Cerebellar cortex (tissue), 1 donor: ENCODE measurements at regions not wholly inside any gene's neighbourhood (a gene's known extent, or its start where the extent isn't known, plus 50 kb on each side); places are given as distances from the start of the nearest gene placed in this dataset.
"Not testable (repeated sequence)": the region's sequence is repeated elsewhere in the genome, so short reads cannot be mapped to it uniquely, and the experiment has no call there.

Experiments used
- DNase-seq: peaks from one replicate; pipeline ENCODE4 v3.0.0-alpha.2; 2015; ENCODE audit warnings: low spot score

DNA sequence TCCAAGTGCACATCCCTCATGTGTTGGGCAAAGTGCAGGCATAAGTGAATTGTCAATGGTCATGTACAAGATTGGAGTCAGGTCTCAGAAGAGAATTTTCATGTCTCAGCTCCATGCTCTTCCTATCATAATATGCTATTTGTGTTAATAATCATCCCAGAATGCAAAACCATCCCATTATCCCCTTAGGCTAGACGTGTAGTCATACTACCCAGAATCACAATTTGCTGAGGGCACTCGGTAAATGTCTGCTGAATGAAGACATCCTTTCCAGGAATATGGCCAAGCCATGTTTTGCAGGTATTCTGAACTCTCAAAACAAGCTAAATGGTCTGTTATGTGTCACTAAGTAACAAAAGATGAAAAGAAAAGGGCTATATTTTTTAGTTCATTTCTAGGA, 263.8 kb downstream of the RAD51AP2 start:
- no peak for DNase-seq

DNA sequence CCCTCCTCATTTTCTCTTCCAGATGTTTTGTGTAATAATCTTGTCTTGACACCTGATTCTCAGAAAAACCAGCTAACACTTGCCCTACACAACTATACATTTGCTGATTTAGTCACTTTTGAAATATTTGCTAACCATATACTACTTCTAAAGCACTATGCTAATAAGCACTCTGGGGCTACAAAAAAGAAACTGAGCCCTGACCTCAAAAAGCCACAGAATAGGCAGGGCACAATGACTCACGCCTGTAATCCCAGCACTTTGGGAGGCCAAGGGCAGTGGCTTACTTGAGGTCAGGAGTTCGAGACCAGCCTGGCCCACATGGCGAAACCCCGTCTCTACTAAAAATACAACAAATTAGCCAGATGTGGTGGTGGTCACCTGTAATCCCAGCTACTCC, 266.0 kb downstream of the RAD51AP2 start:
- DNase-seq = no peak

DNA sequence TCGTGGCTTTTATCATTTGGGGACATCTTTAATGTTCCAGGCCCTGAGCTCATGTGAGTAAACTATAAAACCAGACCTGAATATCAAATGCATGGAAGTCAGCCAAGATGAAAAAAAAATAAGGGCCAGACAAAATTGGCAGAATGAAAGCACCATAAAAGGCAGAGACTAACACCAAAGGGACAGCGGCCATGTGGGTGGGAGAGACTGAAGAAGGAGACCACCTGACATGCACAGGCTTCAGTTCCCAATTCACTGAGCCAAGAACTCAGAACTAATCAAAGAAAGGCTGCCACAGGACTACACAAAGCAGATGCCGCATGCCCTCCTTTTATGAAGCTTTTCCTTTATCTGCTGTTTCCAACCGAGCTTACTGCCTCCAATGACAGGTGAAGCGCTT, 267.1 kb downstream of the RAD51AP2 start:
- no peak for DNase-seq

DNA sequence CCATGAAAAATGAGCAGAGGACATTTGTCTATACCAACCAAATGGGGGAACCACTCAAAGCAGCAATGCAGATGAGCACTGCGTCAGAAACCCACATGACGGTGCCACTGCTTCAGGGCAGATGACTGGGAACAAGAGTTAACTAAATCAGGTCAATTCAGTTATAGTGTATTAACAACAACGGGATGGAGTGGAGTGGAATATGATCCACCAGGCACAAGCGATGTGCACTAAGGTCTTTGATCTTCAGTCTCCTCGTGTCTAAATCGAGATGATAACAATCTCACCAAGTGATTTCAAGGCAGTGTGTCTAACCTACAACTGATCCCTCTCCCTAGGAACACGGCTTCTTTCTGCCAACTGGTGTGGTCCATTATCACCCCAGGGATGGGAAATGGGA, 269.0 kb downstream of the RAD51AP2 start:
- DNase-seq = no peak

DNA sequence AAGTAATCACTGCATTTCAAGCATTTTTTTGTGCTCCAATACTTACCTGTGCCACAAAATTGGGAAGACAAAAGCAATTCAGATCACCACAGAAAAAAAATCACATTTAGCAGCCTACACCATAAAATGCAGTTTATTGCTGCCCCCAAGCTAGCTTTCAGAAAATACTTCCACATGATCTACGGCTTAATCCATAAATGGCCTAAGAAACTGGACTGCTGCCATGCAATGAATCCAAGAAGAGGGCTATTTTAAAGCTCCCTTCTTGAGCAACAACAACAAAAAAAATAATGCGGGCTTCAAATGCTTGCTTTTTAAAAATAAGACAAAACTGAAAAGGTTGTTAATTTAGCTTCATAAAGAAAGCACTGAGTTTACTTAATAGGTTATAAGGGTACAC, 272.3 kb downstream of the RAD51AP2 start:
- DNase-seq = no peak

DNA sequence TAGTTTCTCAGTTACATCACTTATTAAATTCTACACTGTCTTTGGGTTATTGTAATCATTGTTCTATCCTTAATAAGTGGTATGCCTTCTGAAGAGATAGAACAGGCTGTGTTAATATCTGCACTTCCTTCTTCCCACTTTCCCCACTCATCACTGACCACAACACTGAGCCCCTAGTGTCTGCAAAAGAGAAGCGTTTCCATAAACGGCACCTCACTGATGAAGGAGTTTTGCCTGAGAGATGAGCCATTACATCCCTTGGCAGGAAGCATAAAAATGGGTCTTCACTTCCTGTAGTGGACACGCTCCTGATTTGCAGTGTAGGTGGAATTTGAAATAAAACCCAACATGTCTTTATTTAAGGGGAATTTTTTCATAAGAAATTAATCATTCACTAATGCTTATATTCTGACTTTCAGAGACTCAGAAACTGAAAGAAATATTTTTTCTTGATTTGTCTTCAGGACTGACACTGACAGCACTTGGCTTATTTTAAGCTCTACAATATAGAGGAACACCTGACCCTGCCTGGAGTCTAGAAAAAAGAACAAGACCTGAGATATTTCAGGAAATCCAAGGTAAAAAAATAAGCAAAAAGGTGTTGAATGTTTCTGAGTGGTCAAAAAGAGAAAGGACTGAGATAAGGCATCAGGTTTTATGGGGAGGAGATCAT, 275.3 kb downstream of the RAD51AP2 start:
- no peak for DNase-seq

DNA sequence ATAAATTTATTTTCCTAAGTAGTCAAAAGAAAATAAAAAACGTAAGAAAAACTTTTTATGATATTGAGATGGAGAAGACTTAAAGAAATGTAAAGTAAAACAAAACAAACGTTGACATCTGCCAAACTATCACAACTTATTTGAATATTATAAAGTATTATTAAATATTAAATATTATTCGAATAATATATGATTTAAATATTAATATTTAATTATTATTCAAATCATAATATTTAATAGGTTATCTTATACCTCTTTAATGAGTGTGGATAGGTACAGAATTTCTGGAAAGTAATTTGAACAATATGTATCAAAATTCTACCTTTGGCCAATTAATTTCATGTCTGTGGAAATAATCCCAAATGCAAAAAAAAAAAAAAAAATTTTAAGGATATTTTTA, 278.7 kb downstream of the RAD51AP2 start:
- DNase-seq = no peak

DNA sequence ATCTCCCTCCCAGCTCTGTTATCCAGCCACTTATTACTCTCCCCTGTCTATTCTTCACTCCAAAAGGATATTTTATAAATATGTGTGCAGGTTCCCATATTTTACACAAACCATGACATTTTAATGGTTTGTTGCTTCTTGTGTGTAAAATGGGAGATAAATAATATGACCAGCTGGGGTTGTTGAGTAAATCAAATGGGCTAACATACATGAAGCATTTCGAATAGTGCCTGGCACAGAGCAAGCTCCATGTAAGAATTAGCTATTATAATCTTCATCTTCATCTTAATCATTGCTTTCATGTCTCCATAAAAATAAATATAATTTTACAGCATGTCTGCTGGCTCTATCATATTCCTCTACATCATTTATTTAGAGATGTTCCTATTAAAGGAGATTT, 283.1 kb downstream of the RAD51AP2 start:
- no peak for DNase-seq

DNA sequence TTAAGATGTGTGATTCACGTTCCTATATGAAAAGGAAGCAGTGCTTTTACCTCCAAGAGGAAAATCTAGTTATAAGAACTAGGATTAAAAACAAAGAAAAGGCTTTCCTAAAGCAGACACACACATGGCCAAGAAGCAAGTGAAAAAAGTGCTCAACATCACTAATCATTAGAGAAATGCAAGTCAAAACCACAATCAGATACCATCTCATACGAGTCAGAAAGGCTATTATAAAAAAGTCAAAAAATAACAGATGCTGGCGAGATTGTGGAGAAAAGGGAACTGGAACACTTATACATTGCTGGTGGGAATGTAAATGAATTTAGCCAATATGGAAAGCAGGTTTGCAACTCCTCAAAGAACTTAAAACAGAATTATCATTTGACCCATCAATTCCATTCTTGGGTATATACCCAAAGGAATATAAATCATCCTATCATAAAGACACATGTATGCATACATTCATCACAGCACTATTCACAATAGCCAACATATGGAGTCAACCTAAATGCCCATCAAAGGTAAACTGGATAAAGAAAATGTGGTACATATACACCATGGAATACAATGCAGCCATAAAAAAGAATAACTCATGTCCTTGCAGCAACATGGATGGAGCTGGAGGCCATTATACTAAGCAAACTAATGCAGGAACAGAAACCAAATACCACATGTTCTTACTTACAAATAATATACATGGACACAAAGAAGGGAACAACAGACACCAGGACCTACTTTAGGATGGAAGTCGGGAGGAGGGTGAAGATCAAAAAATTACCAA, 285.3 kb downstream of the RAD51AP2 start:
- DNase-seq = no peak

DNA sequence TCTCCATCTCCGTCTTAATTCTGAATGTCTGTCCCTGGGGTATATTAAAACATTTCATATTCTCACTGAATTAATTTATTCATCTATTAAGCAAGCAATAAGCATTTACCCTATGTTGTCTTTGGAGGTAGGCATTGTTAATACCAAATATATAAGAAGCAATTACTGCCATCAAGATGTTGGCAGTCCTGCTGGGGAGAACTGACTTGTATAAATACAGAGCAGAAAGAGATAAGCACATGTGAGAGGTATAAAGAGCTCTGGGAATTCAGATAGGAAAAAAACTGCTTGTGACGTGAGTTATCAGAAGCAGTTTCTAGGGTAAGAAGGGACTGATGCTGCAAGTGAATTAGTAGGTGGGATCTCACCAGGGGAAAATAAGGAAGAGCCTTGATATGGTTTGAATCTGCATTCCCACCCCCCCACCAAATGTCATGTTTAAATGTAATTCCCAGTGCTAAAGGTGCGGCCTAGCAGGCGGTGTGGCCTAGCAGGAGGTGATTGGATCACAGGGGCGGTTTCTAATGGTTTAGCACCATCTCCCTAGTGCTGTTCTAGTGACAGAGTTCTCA, 286.8 kb downstream of the RAD51AP2 start:
- no peak for DNase-seq

DNA sequence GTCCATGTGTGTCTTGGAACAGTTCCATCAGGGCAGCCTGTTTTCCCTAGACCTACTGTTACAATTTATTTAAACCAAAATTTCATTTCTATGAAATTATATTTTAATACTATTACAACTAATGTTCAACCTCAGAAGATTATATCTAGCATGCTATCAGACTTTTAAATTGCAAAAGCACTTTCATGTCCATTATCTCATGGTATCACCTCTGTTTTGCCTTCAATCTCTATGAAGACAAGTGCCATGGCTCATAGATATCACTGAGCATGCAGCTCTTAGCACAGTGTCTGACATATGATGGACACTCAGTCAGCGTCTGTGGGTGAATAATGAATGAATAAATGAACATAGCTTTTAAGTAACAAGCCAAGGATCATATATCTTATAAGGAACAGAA, 288.8 kb downstream of the RAD51AP2 start:
- no peak for DNase-seq

DNA sequence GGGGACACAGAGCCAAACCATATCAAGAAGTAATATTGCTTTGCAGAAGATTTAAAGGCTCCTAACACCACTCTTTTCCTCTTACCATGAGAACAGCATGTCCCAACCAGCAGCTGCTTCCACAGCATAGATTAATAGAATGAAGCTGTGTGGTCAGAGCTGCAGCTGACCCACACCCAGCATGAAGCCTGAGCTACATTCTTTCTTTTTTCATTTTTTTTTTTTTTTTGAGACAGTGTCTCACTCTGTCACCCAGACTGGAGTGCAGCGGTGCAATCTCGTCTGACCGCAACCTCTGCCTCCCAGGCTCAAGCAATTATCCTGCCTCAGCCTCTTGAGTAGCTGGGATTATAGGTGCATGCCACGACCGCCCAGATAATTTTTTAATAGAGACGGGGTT, 289.8 kb downstream of the RAD51AP2 start:
- DNase-seq = no peak

DNA sequence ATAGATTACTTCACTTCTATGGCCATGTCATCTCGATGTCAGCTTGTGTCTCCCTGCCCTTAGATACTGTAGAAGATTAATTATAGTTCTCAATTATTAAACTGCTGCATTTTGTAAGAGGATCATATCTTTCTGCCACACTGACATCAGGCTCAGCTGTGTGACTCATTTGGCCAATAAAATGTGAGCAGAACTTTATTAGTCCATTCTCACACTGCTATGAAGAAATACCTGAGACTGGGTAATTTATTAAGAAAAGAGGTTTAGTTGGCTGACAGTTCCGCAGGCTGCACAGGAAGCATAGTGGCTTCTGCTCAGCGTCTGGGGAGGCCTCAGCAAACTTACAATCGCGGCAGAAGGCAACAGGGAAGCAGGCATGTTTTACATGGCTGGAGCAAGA, 290.4 kb downstream of the RAD51AP2 start:
- DNase-seq = no peak

DNA sequence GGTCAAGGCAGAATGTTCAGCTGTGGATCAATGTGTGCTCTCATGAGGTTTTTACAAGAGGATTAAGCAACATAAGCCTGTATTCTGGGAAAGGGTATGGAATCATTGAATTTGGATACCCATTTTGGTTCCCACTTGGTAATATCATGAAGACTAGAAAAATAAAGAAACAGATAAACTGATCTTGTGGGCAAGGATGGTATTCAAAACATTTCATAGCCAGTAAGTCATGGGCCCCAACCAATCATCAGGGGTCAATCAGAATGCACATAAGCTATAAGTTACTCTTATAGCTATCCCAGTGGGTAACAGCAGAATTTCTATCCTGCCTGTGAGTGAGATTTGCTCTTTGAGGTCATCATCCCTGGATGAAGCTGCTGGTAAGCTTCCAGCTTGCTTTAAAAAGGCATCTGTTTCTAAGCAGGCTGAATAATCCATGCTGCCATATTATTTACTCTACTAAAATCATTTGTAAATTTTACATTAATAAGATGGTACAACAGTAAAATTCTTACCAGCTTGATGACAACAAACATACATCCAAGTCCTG, 291.2 kb downstream of the RAD51AP2 start:
- peak; percentile 33 for DNase-seq

DNA sequence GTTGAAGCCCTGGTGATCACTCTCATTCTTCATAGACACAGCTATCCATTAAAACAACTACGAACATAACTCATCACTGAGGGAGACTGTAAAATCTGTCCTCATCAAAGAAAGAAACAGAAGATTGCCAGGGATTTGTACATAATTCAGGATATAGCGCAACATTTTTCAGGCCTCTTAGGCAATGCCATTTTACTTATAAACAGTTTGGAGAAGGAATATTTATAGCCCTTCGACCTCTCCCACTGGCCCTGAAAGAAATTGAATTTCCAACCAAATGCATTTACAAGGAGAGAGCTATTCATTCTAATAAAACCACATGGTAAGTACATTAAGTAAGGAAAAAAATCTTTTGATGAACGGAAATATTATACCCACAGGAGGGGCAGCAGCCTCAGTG, 295.0 kb downstream of the RAD51AP2 start:
- DNase-seq = no peak

DNA sequence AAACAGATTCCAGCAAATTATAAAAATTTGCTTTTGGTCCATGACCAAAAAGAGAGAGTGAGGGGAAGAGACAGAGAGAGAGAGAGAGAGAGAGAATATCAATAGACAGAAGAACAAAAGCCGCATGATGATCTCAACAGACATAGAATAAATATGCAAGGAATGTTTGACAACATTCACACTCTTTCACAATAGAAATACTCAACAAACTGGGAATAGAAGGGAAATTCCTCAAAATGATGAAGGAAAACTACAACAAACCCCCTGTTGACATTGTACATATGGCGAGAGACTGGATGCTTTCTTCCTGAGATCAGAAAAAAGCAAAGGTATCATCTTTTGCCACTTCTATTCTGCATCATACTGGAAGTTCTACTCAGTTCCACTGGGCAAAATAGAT, 309.7 kb downstream of the RAD51AP2 start:
- DNase-seq = no peak

DNA sequence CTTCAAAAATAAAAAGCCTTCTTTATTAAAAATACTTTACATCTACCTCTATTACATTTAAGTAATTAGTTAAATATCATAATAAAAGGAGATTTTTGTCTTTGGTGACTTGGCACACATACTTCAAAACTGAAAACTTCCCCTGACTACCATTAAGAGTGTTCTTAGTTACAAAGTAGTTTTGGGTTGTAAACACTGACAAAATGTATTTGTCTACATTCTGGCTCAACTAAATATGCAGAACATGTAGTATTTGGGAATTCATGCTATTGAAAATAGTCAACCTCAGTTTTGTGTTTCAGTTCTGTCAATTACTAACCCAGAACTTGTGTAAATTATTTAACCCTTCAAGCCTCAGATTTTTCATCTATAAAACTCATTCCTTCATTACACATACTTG, 311.5 kb downstream of the RAD51AP2 start:
- no peak for DNase-seq

DNA sequence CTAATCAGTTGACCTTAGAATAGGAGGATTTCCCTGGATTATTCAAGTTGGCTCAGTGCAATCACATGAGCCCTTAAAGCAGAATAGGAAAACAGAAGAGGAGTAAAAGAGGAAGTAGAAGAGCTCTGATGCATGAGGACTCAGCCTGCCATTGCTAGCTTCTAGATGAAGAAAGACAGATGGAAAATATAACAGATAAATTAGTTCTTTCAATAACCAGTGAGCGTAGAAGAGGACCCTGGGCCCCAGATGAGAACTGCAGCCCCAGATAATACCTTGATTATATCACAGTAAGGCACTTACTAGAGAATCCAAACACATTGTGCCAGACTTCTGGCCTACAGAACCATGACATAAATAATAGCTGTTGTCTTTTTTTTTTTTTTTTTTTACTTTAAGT, 314.0 kb downstream of the RAD51AP2 start:
- not testable (repeated sequence) for DNase-seq

DNA sequence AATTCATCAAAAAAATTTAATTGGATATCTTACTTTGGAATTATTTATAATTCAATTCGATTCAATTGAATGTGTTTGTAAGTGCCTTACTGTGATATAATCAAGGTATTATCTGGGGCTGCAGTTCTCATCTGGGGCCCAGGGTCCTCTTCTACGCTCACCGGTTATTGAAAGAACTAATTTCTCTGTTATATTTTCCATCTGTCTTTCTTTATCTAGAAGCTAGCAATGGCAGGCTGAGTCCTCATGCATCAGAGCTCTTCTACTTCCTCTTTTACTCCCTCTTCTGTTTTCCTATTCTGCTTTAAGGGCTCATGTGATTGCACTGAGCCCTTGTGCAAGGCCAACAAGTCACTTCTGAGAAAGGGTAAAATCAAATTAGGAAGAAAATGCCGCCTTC, 315.6 kb downstream of the RAD51AP2 start:
- DNase-seq = not testable (repeated sequence)

DNA sequence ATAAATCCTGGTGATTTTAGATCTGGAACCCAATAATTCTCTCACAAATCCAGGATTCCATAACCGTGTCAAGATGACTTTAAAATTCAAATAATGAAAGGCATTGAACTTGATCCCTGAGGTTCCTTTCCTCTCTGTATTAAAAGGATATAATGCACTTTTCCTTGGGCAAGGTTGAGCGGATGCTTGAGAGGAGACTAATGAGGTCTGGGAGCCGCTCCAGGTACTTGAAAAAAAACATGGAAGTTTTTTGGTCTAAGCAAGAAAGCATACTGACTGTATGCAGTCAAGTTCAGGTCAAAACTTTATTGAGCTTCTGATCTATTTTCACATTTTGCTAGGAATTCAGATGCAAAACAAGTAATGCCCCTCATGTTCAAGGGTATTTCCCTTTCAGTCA, 318.5 kb downstream of the RAD51AP2 start:
- DNase-seq = no peak

DNA sequence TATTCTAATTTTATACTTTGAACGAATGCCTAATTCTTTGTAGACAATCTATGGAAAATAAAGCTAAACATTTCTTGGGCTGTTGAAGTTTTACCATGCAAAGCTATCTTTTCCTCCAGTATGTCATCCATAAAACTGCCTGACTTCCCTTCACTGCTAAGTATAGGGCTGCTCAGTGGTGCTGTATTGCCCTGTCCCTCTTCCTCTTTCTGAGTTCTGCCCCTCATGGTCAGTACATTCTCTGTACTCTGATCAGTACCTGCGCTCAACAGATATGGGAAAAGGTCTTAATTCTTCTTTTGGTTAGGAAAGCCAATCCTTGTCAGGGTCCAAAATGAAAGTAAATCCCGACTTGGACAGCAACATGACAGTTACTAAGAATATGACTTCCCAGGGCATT, 321.9 kb downstream of the RAD51AP2 start:
- DNase-seq = no peak

DNA sequence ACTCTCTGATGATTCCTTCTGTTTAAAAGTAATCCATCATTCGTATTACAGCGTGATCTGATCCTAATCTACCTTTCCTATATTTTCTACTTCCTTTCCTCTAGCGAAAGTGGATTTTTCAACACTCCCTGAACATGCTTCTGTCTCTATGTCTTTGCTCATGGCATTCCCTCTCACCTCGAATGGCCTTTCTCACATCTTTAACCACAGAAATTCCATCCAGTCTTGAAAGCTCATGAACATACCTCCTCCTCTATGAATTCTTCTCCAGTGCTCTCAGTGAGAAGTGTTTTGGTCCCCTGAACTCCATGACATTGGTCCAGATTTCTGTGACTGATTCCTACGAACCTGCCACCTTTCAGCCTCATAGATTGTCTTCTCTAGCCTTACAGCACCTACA, 323.2 kb downstream of the RAD51AP2 start:
- no peak for DNase-seq

DNA sequence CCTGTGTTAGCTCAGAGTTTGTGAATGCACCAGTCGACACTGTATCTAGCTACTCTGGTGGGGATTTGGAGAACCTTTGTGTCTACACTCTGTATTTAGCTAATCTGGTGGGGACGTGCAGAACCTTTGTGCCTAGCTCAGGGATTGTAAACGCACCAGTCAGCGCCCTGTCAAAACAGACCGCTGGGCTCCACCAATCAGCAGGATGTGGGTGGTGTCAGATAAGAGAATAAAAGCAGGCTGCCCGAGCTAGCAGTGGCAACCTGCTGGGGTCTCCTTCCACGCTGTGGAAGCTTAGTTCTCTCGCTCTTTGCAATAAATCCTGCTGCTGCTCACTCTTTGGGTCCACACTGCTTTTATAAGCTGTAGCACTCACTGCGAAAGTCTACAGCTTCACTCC, 324.2 kb downstream of the RAD51AP2 start:
- DNase-seq = no peak
